ENCODE measurements at regions not wholly inside any gene's neighbourhood (a gene's known extent, or its start where the extent isn't known, plus 50 kb on each side); places are given as distances from the start of the nearest gene placed in this dataset.

GRCh38 chr6:120260636-120261035, 911.1 kb upstream of the MAN1A1 start:
- TF ChIP-seq EZH2 (IDR thresholded peaks at IDR 0.05; ENCODE audit: insufficient read depth, poor library complexity, severe bottlenecking): no peak
- no peak for TF ChIP-seq EZH2phosphoT487 (IDR thresholded peaks at IDR 0.05; ENCODE audit: insufficient read depth, low read depth)
